Cerebellar cortex (tissue), 1 donor: ENCODE measurements at regions not wholly inside any gene's neighbourhood (a gene's known extent, or its start where the extent isn't known, plus 50 kb on each side); places are given as distances from the start of the nearest gene placed in this dataset.

Source experiments
- DNase-seq: peaks from one replicate; pipeline ENCODE4 v3.0.0-alpha.2; 2015; ENCODE audit warnings: low spot score

DNA sequence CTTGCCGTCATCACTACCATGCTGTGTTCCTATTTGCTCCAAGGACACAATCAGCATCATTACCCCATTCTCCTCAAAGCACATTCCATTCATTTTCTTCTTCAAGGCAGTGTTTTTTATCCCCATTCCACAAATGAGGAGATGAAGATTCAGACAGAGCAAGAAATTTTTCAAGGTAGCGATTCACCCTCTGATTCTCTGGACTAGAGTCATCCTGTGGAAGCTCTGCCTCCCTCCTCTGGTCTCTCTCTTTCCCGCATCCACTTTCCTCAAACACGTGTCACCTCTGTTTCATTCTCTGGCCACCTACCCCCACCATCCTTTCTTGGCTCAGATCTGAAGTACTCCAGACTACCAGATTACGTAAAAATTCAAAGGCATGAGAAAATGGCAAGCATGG is 297.9 kb downstream of the SOX11 start:
- no peak for DNase-seq

DNA sequence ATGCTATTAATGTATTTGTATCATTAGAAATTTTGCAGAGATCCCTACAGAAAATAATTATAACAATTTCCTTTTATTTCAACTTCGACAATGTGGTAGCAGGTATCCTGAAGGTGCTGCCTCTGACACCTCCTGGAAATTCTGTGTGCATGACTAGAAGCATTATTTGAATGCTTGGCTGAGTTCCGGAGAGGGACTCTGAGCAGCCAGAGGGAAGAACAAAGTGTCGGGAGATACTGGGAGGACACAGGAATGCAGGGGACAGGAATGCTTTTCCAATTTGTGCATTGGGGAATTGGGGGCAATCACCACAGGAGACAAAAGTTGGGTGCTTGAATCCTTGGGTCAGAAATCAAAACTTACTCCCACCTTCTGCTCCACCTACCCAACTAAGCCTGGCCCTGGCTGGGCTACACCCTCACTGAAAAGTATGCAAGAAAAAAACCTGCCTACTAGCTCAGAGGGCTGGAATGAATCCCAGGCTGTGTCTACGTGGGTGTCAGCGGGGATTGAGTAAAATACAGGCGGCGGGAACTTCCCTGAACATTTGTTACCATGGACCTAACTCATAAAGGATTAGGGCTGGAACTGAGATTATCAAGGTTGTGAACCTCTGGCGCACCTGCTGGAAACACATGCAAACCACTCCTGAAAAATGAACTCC is 299.3 kb downstream of the SOX11 start:
- no peak for DNase-seq

DNA sequence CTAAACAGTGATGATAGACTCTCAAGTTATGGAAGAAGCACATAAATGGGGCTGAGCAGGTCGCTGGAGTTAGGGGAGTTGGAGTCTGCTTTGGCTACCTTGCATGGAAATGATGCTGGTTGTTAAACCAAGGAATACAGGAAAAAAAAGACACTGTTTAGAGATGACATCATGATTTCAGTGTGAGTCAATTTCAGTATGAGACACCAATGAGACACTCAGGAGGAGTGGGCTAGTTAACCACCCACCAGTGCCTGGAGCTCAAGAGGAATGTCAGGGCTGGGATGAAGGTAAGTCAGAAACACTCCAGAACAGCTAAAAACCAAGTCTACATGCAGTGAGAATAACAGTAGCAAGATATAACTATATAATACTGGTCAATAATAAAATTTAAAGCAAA is 303.6 kb downstream of the SOX11 start:
- no peak for DNase-seq

DNA sequence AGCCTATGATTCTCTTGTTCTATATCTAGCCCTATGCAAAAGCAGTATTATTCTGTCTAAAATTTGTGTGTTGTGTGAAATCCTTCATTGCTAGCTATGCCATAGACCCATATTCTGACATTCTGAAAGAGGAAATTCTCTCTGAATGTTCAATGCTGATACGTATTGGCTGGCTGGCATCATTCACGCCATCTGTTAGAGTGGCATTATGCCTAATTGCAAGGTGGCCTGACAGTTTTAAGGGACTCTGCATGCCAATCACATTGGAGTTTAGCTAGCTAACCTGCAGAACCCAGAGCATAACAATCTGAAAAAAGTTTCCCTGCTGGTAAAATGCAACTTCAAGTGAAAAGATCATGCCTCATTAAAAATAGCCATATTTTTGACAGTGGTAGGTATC is 316.0 kb downstream of the SOX11 start:
- peak; percentile 72 for DNase-seq

DNA sequence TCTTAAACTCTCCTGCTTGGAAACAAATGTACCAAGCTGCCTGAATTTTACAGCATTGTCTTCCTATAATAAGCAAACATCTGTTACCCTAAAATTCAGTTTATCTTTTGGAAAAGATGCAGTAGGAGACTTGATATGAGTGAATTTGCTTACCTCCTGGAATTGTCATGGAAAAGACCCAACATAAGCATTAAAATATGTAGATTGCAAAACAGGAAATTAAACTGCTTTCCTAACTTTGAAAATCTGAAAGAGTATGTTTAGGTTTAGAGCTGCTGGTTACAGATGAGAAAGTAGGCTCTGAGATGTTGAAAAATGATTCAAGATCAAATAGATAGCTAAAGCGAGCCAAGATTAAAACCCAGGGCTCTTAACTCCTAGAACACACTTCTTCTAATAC is 316.5 kb downstream of the SOX11 start:
- no peak for DNase-seq

DNA sequence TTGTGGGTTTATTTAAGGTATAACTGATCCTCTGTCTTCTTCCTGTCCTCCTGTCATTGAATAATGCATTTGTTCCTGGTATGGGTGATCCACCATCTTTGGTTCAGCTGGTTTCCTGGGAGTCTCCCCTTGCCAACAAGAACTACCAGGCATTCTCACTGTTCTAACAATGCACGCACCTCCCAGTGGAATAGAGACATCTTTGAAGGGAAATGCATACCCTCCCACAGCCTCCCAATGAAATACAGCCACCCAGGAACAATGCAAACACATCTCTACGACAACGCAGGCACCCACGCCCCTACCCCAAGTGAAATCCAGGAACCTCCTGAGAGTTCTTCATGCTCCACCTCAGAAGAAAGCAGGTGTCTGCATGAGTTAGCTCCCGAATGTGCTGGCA is 318.0 kb downstream of the SOX11 start:
- no peak for DNase-seq

DNA sequence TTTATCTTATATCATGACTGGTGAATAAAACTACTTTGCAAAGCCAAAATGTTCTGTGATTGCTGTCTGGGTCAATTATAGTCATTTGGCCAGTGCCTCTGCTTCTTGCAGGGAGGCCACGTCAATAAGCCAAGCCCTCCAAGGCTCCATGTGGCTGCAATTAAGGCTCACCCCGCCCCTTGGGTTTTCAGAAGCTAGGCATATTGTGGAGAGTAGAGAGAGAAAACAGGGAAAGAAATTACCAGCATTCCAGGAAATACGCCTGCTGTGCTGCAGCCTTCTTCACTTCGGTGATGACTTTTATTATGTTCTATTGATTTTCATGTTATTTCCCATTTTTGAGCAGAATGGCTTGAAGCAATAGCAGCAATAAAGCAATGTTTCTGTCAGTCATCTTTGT is 319.7 kb downstream of the SOX11 start:
- no peak for DNase-seq

DNA sequence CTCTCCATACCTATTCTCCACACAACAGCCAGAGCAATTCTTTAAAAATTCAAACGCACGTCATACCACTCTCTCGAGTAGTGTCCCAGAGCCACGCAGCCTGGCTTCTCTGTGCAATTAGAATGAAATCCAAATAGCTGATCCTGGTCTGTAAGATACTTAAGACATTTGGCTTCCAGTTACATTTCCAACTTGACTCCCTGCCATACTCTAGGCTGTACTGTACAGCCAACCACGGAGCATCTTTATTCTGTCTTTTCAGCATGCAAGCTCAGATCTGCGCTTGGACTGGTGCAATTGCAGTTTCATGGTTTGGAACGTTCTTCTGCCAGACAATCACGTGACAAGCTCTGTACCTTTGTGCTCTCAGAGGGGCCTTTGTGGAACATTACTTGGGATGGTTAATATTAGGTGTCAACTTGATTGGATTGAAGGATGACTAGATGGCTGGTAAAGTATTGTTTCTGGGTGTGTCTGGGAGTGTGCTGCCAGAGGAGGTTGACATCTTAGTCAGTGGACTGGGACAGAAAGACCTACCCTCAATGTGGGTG is 325.6 kb downstream of the SOX11 start:
- no peak for DNase-seq

DNA sequence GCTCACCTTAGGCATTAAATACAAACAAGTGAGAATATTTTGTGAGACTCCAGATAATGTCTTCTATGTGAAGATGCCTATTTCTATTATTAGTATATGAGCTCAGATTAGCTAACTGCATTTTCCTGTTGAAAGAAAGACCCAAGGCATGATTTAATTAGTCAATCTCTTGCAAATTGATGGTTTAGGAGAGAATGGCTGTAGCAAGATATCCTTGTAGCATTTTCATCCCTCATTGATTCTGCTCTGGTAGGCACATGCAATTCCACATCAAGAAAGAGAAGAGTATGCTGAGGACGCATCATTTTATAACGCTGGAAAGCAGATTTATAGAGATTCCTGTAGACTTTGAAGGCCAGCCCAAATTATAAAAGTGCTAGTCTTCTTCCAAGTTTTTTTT is 332.0 kb downstream of the SOX11 start:
- no peak for DNase-seq

DNA sequence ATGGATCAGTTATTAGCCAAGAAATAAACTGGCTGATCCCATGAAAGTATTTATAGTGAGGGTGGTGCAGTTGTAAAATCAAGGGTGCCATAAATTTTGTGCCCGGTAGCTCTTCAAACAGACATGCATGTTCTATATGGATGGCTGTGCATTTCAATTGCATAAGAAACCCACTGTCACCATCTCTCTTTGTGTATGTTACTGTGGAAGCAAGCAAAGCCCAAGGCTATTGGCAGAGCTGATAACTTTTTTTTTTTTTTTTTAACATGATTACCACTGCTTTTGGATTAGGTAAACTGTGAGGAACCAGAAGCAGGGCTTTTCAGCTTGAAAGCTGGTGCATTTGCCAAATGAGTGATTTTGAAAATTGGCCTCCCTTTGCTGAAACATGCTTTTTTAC is 332.6 kb downstream of the SOX11 start:
- no peak for DNase-seq

DNA sequence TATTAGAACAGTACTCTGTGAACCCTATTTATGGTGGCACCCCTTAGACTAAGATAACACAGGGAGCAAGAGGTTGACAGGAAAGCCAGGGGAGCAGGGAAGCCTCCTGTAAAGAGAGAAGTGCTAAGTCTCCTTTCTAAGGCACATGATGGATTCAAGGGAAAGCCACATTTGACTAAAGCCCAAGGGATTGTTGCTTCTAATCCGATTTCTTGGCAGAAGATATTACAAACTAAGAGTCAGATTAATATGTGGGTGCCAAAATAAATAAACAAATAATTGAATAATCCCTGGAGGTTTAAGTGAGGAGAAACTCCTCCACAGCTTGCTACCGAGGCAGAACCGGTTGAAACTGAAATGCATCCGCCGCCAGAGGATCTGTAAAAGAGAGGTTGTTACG is 333.2 kb downstream of the SOX11 start:
- DNase-seq = no peak

DNA sequence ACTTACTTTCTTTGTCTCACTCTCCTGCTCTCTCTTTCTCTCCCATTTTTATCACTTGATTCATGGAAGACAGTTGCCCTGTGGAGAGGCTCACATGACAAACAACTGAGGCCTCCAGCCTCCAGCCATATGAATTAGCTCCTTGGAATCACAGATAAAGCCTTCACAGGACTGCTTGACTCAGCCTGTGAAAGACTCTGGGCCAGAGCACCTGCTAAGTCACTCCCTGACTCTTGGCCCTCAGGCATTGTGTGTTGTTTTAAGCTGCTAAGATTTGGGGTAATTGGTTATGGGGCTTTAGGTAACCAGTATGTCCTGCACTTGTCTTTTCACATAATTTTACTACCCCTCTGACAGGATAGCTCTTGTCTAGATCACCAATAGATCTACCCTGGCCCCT is 334.9 kb downstream of the SOX11 start:
- no peak for DNase-seq

DNA sequence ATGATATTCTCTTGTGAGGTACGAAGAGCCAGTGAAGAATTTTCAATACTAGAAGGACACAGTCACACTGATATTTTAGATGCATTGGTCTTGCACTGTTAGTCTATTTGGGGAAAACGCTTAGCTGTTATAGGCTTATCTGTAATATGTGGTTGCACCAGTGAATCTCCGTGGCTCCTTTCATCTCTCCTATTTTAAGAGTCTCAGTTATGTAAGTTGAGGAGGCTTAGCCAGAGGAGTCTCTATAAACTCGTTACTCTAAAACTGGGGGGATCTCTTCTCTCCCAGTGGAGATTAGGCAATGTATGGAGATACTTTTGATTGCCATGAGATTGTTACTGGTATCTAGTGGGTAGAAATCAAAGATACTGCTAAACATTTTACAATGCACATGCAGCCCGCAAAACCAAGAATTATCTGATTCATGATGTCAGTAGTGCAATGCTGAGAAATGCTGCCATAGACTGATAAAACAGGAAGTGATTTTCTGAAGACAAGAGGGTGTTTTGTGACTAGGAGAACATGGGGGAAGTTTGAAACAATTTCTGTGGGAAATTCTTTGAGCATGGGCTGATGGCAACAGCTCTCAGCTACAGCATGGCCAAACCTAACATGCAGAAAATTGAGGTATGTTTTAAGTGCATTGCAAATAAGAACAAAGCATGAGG is 339.1 kb downstream of the SOX11 start:
- DNase-seq = no peak

DNA sequence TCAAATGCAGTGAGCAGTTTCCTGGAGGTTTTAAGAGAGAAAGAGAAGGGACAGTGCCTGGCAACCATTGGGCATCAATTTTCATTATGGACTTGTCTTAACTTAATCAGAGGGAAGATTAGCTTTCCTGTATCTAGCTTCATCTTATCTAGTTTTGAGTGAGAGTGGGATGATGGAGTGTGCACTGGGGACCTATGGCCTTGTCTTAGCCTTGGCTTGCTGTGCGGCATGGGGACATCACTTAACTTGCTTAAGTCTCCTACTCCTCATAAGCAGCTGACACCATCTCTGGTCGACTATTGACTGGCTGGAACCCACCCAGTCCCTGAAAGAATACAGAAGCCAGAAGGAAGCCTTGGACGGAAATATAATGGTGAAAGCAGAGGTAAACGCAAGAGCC is 344.0 kb downstream of the SOX11 start:
- DNase-seq = no peak

DNA sequence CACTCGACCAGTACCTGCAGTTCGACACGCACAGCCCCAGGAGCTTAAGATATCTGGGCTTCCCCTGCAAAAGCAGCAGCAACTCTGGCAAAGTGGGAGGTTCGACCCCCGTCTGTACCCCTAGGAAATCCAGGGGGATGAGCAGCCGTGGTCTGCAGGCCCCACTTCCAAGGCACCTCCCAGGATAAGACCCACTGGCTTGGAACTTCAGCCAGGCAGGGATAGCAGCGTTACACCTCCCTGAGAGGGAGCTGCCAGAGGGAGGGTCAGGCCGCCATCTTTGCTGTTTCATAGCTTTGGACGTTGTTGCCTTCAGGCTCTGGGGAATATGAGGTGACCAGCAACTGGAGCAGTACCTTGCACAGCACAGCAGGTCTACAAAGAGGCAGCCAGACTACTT is 351.1 kb downstream of the SOX11 start:
- DNase-seq = no peak

DNA sequence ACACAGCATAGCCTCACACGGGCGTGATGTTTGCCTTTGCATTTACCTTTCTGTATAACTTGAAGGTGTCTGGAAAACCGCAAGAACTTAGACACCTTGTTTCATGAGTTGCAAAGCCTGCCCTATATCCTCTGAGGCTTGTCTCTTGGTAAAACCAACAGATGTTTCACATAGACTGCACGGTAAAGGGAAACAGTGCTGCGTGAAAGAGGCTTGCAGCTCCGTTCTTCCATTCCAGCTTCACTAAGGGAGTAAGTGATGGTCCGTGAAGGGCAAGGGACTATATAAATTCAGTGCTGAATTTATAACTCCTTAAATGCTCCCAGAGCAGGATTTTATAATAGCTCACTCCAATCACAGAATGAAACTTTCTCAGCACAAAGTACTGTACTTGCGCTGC is 360.5 kb downstream of the SOX11 start:
- DNase-seq = no peak

DNA sequence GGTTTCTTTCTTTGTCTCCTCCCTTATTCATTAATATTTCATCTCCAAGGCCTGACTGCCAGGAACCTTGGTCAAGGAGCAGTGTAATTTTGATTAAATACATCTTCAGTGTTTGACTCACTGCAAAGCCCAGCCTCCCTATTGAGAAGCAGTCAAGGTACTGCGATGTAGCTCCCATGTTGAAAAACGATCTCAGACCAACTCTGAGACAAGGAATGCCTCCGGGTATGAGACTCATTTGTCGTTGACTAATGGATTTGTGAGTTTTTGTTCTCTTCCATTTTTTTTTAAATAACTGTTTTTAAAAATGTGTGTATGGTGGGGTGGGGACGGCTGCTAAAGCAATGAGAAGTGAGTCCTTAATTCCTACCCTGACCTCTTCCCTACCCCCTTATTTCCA is 361.6 kb downstream of the SOX11 start:
- no peak for DNase-seq

DNA sequence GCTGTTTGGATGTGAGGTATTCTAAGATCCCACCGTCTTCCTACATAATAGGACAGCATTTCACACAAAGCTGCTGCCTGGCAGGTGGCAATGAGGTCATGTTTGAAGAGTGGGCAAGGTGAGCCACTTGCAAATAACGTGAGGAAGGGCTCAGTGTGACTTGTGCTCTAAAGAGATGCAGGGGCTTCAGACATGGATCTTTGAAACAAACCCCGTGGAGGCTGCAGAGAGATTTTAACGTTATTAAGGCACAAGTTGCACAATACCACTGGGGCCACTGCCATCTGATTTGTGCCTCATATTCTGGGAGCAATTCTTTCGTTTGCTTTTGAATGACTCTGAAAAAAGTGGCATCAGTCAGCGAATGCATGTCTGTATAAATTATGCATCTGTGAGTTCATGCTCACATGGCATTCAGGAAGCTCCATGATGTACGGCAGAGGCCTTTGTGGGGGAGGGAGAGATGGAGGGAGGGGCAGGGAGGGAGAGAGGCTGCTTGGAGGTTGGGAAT is 362.0 kb downstream of the SOX11 start:
- DNase-seq = no peak

DNA sequence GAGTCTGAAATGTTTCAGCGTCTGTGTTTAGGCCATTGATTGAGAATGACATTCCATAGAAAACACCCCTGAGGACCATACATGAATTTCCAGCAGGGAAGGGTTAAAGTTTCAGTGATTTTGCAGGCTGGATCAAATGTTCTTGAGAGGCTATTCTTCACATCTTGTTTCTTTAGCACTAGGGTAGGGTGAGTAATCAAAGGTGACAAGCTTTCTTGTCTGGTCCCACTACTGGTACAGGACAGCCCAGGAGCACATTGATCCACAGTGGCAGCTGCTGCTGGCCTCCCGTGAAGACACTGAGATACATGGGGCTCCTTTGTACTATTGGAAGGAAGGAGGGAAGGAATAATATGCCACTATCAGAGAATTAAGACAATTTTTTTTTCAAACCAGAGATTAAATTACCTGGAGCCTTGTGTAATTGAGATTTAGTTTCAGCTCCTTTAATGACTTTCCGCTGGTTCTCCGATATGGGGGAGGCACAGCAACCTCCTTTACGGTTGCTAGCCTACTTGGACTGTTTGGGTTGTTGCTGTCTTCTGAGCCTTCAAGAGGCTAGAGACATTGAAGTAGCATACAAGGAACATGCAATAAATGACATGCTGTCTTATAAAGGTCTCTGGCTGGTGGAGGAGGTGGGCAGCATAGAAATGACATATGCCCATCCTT is 368.9 kb downstream of the SOX11 start:
- DNase-seq = no peak

DNA sequence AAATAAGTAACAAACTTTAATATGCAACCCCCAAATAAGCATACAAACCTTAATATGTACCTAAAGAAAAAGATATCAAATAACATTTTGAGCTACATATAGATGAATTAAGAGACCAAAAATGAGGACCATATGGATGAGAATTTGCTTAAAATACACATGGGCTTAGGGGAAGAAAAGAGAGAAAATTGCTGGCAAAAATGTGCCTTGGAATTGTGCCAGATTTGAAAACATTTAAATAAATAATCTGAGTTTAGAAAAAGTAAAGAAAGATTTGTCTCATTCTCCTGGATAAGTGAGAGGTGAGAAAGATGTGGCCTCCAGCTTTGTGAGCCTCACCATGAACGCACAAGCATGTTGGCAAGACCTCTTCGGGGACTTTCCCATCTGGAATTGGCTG is 372.6 kb downstream of the SOX11 start:
- no peak for DNase-seq

DNA sequence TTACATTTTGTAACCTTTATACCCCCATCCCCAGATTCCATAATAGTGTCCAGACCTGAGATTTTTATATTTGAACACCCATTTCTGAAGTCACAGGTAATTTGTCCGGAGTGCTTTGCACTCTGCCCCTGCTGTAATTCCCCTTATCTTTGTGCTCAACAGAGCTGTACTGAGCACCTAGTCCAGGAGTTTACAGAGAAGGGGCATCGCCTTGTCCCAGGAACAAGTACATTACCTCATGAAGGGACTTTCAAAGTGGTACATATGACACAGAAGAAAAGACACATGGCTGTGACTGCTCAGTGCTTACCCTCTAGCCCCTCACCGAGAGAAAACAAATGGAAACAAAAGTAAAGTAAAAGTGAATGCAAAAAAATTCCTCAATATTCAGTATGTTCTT is 373.5 kb downstream of the SOX11 start:
- no peak for DNase-seq

DNA sequence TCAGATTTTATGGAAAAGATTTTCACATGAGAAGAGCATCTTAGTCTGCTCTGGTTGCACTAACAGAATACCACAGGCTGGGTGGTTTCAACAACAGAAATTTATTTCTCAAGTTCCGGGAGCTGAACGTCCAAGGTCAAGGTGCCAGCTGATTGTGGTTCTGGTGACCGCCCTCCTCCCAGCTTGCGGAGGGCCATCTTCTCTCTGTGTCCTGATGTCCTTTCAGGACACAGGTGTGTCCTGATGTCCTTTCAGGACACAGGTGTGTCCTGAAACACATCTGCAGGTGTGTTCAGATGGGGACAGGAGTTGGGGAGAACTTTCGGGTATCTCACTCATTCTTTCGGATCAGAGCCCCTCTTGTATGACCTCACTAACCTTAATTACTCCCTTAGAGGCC is 374.9 kb downstream of the SOX11 start:
- DNase-seq = no peak

DNA sequence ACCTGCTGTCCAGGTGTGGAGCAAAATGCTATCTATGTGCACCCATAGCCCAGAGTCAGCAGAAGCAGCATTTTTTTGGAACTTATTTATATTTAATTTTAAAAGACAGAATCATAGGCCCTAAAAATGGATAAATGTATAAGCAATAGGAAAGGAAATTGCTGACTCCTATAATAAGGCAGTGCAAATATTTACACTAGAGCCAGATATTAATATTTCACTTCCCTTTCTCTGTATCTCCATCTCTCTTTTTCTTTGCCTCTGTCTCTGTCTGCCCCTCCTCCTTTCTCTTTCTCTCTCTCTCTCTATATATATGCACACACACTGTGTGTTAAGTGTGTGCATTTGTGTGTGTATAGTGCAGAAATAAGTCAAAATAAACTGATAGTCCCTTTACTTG is 375.6 kb downstream of the SOX11 start:
- no peak for DNase-seq
